ENCODE measurements at regions not wholly inside any gene's neighbourhood (a gene's known extent, or its start where the extent isn't known, plus 50 kb on each side); places are given as distances from the start of the nearest gene placed in this dataset.

DNA sequence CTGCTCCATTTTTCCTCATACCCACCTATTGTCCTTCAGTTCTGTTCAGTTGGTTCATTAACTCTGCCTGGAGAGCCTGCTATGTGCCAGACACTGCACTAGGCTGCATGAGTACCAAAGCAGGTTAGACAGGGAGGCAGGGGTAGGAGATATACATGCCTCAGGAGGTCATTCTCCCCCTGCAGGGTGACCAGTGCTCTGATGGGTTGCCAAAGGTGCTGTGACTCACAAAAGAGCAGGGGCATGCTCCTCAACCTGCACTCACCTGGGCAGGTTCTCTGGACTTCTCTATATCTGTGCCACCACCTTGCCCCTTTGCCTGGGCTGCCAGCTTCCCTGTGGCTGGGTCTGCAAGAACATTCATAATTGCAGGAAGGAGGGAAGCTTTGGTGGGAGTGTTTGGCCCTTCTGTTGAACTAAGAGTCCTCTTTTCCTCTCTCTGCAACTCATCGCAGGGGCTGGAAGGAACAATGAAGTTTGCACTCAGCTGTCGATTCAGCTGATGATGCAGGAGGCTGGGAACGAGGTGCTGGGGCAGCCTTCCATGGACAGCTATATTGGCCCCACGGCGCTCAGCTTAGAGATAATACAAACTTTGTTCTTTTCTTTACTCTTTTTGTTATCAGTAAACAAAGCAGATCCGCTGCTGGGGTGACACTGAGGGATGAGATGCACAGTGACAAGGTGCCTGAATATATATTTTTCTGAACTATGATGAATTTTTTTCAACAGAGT lies 356.4 kb upstream of the PLXNA2 start:
- DNase-seq: no peak

DNA sequence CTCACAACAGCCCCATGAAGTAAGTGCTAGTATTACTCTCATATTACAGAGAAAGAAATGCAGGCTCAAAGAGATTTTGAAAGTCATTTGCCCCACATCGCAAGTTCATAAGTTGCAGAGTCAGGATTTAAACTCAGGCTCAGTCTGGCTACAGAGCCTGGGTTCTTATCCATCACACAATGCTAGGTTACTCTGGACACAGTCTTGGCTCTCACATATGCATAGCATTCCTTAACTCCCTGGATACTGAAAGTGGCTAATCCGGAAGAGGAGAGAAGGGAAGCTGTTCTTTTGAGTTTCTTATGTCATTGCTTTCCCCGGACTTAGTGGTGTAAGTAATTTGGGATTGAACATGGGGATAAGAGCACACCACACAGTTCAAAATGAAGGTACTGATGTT lies 357.4 kb upstream of the PLXNA2 start:
- DNase-seq: no peak

DNA sequence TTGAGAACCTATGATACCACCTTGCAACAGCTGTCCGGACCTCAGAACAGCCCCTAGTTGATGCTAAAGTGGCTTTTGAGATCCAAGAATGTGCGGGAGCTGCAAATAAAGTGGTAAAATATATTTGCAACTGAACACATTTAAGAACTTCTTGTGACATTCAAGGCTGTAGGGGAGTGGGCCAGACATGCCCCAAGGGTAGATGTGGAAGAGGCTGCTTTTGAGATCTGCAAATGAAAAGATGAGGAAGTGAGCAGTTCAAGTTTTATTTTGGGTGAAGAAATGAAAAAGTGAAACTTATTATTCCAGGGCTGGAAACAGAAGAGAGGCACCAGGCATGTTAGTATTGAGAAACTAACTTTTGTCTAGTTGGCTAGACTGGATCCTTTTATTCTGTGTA lies 359.5 kb upstream of the PLXNA2 start:
- no peak for DNase-seq

DNA sequence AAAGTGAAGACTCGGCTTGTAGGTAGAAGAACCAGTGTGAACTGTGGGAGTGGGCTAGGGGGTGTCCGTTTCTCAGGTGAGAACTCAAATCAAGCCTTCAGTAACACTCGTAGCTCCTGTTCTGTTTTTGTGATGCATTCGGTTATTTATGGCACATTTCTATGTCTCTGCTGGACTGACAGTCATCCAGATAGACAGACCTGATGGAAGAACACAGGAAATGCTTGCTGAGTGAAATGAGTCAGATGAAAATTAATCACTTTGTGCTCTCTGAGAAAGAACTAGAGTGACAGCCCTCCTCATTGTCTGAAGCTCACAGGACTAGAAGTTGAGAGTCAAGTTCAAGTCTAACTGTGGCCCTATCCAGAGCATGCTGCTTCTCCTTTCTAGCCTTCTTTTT lies 360.1 kb upstream of the PLXNA2 start:
- no peak for DNase-seq

DNA sequence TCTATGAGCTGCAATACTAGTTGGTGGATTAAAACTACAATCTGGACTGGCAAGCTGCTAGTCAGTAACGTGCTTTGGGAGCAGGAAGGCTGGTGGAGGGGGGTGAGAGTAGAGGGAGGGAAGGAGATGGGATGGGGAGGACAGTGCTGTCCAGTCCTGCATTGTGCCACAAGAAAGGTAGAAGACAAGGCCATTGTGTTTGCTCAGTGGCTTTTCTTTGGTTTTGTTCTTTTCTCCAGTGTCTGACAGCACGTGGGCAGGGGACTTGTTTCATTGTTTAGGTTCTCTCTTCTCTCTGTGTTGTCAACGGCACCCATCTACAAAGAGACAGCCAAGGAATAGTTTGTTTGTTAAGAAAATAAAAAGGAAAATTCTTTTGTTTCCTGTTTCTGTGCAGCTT lies 362.8 kb upstream of the PLXNA2 start:
- no peak for DNase-seq

DNA sequence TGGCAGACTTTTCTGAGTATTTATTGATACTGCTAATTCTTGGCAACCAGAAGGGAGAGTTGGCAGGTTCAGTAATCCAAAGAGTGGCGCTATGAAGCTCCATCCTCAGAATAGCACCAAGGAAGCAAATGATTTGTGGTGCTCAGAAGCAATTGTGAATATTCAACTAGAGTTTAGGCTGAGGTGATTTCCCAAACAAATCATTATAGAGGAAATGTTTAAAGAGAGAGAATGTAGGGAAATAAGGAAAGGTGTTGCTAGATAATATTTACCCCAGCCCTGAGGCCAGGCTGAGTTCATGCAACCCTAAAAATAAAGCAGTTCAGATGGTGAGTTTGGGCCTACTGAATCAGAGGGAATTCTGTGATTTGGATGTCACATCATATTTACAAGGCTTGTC lies 363.4 kb upstream of the PLXNA2 start:
- no peak for DNase-seq

DNA sequence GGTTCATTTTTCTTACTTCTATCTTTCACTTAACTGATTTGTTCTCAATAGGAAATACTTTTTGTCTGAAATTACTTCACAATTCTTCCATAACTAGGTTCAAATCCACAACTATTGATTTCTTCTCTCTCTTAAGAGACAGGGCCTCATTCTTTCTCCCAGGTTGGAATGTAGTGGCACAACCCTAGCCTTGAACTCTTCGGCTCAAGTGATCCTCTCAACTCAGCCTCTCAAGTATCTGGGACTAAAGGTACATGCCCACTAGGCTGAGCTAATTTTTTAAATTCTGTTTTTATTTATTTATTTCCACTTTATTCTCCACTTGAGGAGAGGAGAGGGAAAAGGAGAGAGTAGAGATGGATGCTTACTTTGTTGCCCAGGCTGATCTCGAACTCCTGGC lies 370.4 kb upstream of the PLXNA2 start:
- DNase-seq: no peak

DNA sequence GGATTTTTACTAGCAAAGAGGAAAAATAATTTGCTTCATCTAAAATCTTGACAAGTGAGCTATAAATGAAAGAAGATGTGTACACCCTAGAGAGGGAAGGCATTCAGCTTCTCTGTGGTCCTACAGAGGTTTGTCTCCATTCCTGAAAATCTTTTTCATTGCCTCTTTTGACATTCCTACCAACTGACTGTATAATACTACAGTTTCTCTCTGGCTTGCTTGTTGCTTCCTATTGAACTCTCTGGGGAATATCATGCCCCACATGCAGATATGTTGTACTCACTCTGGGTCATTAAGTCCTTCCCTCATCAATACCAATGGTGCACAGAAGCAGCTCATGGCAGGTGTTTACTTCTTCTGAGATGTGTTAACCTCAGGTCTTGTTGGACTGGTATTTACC lies 371.2 kb upstream of the PLXNA2 start:
- DNase-seq: no peak

DNA sequence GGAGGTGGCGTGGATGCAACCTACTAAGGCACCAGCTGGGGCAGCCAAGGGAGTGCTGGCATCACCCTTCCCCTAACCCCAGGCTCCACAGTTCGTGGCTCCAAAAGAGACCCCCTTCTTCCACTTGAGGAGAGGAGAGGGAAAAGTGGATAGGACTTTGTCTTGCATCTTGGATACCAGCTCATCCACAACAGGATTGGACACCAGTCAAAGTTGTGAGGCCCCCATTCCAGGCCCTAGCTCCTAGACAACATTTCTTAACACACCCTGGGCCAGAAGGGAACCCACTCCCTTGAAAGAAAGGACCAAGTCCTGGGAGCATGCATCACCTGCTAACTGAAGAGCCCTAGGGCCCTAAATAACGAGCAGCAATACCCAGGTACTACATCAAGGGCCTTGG lies 372.6 kb upstream of the PLXNA2 start:
- no peak for DNase-seq

DNA sequence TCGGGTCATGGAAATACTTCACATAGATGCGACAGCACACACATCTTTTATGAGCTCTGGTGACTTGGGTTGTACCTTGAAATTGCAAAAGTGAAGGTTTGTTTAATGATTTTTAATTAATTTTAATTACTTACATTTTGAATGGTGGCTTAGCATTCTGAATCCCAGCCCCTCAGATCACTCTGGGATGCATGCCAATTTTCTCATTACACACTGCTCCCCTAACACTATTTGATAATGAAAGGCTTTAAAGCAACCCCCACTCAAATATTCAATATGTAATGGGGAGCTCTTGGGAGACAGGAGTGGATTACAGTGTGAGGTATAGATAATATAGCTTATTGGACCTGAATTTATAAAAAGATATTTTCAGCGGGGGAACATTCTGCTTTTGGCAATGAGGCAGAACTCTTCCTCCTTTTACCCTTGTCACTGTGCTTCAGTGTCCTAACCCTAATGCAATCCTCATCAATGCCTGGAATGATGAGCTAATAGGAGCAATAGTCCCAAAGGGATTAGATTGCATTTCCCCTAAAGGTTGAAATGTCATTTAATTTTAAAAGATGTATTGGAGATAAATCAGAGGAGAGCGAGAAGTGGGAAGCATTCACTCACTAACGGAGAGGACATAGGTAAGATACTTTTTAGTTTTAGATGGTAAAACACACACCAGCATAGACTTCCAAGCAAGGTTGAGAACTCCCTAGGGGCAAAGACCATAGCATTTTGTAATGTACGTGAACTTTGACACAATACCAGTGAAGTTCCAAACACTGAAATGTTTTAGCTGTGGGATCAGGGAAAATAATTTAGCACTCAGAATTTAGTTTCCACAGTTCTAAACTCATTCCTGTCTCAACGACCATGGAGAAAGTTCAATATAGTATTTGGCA lies 384.1 kb upstream of the PLXNA2 start:
- no peak for DNase-seq

DNA sequence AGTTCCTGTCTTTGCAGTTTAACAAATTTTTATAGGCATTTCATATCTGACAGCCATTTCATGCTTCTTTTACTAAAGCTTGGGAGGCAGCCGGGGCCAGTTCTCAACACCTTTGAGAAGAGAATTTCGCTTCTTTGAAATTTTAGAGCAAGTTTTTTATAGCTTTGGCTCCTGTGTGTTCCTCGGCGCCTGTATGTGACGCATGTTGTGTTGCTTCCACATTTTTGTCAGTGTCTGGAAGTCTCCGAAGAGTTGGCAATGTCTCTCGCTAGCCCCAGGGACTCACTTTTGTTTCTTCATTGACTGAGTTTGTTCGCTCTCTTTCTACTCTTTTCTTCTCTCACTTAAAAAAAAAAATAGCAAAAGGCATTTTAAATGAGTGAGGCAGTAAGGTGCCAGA lies 386.9 kb upstream of the PLXNA2 start:
- no peak for DNase-seq

DNA sequence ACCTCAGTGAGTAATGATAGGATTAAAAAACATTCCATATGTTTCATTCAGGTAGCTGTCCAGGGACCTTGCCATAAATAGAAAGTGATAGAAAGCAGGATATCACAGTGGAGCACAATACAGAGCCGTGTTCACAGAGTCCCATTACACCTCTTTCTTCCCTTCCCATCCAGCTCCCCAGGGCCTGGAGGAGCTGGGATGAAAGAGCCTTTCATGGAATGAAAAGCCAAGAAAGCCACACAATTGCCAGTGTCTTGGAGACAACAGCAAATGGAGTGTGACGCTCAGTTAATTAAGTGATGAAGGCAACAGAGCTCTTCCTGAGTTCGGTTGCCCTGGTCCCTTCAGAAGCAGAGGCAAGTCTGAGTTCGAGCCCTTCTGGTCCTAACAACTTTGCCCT lies 387.3 kb upstream of the PLXNA2 start:
- no peak for DNase-seq

DNA sequence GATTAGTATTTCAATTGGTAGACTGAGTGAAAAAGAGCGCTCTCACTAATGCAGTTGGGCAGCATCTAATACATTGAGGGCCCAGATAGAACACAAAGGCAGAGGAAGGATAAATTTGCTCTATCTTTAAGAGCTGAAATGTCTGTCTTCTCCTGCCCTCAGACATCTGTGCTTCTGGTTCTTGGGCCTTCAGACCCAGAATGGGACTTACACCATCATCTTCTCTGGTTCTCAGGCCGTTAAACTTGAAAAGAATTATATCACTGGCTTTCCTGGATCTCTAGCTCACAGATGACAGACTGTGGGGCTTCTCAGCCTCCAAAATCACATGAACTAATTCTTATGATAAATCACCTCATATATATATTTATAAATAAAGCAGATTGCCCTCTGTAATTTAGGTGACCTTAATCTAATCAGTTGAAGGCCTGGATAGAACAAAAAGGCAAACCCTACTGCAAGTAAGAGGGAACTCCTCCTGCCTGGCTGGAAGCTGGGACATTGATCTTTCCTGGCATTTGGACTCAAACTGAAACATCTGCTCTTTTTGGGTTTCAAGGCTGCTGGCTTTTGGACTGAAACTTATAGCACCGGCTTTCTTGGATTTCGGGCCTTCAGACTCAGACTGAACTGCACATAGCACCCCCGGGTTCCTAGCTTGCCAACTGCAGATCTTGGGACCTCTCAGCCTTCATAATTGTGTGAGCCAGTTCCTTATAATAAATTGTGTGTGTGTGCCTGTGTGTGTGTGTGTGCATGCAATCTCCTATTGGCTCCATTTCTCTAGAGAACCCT lies 390.4 kb upstream of the PLXNA2 start:
- DNase-seq: no peak

DNA sequence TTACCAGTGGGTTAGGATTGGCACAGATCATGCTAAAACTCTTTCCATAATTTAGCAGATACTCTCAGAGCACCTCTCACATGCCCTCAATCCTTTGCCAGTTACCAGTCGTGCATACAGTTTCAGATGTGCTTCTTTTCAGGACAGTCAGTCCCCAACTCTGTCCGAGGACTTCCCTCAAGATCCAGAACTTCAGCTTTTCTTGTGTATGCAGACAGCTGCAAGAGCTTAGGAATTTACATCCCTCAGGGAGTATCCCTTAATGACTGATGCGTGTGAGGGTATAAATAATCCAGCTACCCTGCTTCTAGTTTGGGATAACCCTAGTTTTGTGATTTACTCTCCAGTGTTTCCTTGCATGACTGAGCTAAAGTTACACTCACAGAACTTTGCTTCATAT lies 393.0 kb upstream of the PLXNA2 start:
- no peak for DNase-seq

DNA sequence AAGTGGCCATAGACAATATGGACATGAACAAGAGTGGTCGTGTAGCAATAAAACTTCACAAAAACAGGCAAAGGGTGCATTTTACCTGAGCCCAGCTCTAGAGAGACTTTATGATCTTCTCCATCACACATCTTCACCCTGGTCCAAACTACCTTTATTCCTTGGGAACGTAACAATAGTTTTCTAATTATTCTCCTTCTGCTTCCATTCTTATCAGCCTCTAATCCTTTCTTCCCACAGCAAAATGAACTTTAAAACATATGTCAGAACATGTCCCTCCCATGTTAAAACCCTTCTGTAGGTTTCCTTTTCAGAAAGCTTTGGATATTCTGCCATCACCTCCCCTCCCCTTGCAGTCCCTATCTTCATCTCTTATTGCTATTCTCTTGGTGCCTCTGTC lies 395.2 kb upstream of the PLXNA2 start:
- no peak for DNase-seq

DNA sequence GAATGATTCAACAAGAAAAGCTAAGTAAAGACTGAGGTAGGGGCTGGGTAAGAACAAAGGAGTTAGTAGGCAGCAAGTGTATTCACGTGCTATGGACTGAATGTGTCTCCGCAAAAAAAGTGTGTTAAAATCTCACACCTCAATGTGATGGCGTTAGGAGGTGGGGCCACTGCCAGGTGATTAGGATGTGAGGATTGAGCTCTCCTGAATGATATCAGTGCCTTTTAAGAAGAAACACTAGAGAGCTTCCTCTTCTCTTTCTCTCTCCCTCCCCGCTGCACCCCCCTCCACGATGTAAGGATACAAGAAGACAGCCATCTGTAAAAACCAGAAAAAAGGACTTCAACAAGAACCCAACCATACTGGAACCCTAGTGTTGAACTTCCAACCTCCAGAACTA lies 396.1 kb upstream of the PLXNA2 start:
- no peak for DNase-seq

DNA sequence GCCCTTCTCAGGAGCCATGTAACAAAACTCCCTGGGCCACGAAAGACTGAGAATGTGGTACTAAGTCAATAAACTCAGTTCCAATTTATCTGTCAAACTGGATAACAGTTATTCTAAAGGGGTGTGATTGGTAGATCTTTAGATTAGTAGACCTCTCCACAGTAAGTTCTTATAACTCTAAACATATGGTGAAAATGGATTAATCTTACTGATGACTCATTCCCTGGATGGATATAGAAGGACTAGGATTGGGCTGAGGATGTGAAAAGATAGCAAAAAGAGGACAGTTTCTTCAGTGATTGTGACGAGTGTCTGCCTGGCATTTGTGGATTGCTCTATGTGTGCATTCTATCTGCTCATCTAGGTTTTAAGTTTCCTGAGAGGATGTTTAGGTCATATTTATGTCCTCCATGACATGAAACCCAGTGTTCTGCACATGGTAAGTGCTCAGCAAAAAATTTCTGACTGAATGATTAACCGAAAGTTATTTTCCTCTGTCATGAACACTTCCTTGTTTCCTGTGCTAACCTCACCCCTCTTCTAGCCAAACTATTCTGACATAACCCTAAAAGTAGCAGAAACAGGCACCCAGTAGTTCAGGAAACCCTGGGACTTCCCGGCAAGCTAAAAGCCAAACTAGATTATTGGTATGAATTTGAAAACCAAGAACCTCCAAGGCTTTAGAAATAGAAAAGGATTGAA lies 397.5 kb upstream of the PLXNA2 start:
- no peak for DNase-seq

DNA sequence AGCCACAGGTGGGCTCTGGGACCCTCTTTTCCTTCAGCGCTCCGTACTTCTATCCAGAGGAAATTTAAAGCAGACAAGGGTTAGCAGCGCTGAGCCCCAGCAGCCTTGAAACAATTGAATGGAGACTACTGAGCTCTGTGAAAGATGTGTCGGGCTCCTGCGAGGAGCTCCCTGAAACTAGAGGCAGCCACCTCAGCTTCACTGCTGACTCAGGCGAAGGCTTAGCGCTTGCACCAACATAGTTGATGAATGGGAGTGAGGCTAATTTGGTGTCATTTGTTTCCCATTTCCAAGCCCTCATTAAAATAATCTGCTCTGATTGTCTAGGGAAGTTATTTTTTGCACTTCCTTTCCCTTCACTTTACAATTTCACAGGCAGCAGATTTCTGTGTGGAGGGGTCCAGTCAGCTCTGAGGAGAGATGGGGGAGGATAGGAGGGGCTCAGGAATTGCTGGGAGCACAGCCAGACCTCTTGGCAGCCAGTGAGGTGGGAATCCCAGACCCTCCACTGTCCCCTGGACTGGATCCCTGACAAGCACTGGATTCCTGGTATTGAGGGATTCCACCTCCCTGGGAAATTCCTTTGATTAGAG lies 398.9 kb upstream of the PLXNA2 start:
- DNase-seq: no peak

DNA sequence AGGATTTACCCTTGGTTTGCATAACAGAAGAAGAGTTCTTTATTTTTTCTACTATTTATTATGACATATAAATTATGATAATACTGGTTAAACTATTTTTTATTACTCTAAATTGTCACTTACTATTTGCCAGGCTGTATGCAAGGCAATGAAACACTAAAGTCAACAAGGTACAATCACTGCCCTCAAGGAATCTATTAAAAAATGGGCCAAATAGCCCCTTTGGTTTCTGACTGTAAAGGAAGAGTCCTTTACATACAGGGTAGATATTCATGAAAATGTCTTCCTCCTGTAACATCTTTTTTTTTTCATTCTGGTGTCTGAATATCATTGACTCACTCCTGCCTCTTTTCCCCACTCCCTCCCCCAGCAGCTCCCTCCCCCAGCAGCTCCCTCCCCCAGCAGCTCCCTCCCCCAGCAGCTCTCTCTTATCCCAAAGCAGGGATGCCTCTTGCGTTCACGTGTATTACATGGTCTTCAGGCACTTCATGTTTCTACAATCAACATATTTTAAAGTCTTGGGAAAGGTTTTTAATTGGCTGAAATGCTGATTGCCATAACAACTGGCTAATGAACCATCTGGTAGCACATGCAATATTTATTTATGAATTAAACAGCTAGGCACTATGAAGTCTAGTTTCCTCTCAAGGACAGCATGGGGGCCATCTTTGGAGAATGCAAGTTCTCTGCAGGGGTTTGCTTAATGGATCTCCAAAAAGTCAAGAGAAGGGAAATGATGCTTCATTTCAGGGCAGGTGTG lies 400.4 kb upstream of the PLXNA2 start:
- no peak for DNase-seq

DNA sequence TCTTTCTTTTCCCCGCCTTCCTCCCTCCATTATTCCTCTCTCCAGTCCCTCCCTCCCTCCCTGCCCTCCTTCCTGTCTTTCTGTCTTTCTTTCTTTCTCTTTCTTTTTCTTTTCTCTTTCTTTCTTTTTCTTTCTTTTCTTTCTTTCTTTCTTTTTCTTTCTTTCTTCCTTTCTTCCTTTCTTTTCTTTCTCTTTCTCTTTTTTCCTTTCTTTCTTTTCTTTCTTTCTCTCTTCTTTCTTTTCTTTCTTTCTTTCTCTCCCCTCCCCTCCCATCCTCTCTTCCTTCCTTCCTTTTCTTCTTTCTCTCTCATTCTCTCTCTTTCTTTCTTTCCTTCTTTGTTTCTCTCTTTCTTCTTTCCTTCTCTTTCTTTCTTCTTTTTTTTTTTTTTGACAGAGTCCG lies 402.2 kb upstream of the PLXNA2 start:
- no peak for DNase-seq

DNA sequence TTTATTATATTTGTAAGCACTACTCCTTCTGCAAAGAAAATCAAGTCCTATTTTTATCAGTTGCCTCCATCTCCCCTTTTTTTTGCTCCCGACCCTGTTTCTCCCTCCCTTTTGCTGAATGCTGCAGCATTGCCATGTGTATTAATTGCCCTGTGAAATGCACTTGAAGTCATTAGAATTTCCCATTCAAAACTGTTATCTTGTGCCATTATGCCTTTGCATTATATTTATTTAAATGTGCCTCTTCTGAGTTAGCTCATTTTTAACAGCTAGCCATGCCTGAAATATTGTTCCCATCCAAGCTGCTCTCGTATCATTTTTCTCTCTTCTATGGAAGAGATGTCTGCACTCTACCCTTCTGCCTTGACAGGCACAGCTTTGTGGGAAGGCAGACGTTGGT lies 404.0 kb upstream of the PLXNA2 start:
- DNase-seq: no peak
